MM.1S (cell line): ENCODE measurements at regions not wholly inside any gene's neighbourhood (a gene's known extent, or its start where the extent isn't known, plus 50 kb on each side); places are given as distances from the start of the nearest gene placed in this dataset.

Source experiments
- EZH2phosphoT487 ChIP-seq: fragments of 300-600 bp; sonication (generic); IDR thresholded peaks from 2 replicates; pipeline ENCODE4 v1.6.1; 2018; ENCODE audit warnings: antibody characterized with exemption, low read length
- TF ChIP-seq, protein P1 (sequence below): fragments of 300-600 bp; sonication (generic); IDR thresholded peaks from 2 replicates; pipeline ENCODE4 v1.5.1; 2016; ENCODE audit warnings: antibody characterized with exemption, low read length, mixed read lengths

DNA sequence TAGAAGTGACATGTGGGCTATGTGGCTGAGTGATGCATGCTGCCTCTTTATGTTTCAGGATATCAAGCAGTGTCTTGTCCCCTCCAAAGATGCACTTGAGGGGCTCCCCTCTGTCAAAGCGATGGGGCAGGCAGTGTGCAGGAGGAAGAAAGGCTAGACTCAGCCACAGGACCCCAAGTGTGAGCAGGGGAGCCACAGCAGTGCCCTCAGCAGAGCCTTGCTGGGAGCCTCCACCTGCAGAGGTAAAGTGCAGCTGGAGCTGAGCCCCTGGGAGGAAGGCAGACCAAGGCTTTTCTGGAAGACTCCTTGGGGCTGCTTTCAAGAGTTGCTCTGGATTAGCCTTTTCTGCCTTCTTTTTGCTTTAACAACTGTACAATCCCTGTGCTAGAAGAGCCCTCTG, 247.3 kb downstream of the DLEU7 start:
- TF ChIP-seq EZH2phosphoT487 = no peak
- TF ChIP-seq, protein P1, sequence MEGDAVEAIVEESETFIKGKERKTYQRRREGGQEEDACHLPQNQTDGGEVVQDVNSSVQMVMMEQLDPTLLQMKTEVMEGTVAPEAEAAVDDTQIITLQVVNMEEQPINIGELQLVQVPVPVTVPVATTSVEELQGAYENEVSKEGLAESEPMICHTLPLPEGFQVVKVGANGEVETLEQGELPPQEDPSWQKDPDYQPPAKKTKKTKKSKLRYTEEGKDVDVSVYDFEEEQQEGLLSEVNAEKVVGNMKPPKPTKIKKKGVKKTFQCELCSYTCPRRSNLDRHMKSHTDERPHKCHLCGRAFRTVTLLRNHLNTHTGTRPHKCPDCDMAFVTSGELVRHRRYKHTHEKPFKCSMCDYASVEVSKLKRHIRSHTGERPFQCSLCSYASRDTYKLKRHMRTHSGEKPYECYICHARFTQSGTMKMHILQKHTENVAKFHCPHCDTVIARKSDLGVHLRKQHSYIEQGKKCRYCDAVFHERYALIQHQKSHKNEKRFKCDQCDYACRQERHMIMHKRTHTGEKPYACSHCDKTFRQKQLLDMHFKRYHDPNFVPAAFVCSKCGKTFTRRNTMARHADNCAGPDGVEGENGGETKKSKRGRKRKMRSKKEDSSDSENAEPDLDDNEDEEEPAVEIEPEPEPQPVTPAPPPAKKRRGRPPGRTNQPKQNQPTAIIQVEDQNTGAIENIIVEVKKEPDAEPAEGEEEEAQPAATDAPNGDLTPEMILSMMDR = no peak
